ENCODE measurements at regions not wholly inside any gene's neighbourhood (a gene's known extent, or its start where the extent isn't known, plus 50 kb on each side); places are given as distances from the start of the nearest gene placed in this dataset.

DNA sequence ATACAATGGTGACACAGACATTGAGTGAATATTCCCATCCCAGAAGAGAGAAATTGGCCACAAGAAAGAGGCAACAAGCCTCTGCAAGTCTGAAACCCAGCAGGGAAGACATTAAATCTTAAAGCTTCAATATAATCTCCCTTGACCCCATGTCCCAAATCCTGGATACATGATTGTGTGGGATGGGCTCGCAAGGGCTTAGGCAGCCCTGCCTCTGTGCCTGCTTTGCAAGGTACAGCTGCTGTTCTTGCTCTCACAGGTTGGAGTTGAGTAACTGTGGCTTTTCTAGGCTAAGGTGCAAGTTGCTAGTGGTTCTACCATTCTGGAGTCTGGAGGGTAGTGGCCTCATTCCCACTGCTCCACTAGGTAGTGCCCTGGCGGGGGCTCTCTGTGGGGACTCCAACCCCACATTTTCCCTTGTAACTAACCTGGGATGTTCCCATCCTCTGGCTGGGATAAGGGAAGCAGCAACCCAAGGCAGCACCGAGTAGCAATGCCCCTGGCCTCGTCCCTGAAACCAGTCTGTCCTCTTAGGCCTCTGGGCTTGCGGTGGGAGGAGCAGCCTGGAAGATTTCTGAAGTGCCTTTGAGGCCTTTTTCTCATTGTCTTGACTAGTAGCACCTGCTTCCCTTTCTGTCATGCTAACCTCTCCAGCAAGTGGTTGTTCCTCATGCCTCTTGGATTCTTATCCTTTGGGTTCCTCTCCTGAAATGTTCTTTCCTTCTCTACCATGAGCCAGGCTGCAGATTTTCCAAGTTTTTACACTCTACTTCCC is 90.0 kb downstream of the FAM174B start:
- DNase-seq, result no peak

DNA sequence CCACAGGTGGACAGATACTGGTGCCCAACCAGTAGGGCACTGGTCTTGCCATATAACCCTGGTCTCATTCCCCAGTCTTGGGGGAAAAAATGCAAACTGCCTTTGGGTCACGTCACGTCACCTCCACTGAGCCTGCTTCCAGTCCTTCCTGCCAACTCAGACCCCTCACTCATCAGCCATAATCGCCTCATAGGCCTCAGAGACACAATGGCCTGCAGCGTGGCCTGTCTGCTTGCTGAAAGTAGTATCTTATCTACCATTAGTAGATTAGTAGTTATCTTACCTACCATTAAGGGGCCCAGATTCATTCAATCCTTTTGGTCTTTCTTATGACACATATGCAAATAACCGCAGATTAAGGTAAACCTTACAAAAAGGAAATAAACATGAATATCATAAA is 93.8 kb downstream of the FAM174B start:
- no peak for DNase-seq

DNA sequence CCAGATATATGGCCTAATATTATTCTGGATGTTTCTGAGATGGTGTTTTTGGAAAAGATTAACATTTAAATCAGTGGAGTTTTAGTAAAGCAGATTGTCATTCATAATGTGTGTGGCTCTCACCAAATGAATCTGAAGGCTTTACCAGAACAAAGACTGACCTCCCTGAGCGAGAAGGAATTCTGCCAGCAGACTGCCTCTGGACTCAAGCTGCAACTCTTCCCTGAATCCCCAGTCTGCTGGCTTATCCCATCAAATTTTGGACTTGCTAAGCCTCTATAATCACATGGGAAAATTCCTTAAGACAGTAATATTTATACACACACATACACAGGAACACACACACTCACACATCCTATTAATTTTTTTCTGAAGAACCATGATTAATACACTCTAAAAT is 102.3 kb downstream of the FAM174B start:
- no peak for DNase-seq

DNA sequence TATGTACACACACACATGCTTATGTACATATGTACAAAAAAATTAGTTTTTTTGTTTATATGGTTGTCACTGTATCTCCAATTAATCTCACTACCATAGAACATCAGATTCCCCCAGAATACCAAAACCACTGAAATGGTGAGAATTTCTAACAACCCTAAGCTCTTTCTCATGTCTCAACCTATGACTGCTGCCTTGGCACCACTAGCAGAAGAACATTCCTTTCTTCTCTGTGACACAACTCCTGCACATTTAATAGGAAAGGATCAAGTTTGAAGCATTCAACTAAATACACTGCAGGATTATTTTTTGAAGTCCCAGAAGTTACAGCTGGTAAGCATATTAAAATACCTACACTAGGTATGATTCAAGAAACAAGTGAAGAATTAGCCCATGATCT is 109.6 kb downstream of the FAM174B start:
- DNase-seq, result no peak

DNA sequence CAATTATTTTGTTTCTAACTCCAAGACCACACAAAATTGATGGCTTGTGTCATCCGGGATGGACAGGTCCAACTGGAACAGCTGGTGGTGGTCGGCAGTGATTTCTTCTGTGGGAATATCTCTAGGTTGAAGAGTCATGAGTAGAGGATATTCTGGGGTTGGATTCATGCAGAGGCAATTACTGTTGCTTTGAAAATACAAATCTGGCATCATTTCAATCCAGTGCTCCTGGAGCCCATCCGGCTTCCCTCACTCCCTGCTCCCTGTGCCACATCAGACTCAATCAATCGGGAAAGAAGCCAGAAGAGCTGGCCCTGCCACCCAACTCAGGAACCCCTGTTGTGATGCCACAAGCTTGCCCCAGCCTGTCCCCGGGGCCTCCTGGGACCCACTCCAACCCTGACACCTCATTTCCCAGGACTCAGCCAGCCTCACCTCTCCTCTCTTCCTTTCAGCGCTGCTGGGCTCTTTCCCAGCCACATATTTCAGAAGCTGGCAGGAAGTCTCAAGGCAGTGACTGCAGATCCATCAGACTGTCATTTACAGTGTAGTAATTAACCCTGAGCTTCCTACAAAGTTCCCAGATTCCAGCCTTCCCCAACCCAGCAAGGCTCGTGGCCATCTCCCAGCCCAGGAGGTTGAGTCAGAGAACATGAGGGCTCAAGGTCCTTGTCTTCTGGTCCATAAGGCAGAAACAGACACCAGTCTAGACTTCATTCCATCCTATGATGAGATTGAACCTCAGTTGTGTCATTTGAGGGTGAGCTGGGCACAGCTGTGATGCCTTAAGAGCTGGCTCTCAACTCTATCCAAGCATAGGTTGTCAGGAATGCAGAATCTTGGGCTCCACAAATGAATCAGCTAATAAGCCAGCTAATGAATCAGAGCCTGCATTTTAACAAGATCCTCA is 114.0 kb downstream of the FAM174B start:
- DNase-seq, result no peak

DNA sequence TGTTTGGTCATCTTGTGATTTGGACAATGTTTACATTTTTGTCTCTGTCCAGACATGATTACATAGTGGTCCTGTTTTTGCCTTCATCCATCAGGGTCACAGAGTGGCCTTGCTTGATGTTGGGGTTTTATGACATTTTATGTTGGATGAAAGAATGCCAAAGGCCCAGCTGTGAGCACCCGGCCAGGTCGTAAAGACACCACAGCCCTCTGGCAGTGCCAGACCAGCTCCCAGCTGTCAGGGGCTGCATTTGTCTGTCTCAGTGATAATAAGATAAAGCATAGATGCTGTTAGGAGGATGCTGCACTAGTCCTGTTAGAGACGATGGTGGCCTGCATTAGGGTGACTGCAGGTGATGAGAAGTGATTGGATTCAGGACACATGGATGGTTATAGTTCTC is 117.5 kb downstream of the FAM174B start:
- no peak for DNase-seq

DNA sequence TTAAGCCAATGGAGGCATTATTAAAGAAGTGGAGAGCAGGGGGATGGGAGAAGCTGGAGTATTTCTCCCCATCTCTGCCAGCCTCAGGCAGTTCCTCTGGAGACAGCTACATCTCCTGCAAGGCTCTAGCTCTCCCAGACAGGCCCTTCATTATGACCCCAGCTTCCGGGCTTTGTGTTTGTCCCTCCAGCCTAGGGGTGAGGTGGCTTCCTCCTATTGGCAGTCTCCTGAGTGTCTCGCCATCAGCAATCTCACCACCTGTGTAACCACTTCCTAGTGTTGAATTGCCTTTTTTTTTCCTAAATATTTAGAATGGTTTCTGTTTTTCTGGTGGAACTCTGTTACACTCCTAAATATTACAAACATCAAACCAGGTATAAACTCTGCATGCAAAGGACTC is 122.3 kb downstream of the FAM174B start:
- no peak for DNase-seq

DNA sequence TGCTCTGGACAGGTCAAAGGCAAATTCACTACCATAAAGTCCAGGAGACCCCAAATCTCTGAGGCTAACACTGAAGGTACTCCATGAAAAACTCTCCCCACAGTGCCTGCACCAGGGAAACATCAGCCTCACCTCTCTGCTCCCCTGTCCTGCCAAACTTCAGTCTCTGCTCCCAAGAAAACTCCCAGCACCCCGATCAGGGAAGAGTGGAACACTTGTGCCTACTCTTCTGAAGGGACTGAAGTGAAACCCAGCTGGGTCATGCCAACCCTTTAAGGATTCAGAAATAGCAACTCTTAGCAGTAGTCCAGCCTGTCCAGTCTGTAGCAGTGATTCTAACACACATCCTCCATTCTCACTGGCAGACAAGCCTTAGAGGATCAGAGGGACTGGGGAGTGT is 124.2 kb downstream of the FAM174B start:
- DNase-seq, result no peak

DNA sequence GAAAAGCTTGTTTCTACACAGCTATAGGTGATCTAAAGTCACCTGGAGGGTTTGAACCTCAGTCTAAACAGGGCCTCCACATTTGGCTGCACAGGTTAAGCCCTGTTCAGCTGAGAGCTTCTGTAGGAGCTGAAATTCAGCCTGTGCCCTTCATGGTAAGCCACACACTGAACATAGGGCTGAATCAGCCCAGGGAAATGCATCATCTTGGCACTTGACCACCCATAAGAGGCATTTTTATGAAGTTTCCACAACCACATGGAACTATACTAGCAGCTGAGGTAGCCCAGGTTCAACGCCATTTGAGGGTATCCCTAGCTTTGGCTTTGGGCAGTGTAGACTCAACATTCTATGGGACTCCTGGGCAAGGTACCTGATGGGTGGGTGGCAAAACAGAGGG is 126.8 kb downstream of the FAM174B start:
- no peak for DNase-seq

DNA sequence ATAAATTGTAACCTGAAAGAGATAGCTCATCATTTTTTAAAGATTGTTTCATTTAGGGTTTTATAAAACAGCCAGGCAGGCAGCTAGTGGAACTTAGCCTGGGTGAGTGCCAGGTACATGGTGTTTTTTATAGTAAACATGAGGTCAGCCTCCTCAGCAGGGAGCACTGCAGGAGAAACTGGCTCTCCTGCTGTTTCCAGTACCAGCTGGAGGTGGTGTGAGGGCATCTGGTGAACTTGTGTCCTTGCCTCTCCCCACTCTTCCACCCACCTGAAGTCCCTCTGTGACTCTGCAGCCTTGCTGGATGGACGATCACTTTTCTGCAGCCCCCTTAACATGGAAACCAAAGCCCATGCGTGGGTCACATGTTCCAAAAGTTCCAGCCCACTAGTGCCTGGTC is 128.4 kb downstream of the FAM174B start:
- no peak for DNase-seq

DNA sequence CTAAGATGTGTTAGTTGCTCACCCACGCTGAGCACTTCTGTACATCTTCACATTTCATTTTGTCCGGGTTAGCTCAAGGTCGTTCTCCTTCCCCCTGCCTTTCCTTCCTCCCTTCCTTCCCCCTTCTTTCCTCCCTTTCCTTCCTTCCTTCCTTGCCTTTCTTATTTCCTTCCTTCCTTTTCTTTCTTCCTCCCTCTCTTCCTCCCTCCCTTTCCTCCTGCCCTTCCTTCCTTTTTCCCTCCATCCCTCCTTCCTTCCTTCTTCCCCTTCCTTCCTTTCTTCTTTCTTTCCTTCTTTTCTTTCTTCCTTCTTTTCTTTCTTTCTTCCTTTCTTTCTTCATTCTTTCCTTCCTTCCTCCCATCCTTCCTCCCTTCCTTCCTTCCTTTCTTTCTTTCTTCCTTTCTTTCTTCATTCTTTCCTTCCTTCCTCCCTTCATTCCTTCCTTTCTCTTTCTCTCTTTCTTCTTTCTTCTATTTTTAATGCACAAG is 129.8 kb downstream of the FAM174B start:
- no peak for DNase-seq

DNA sequence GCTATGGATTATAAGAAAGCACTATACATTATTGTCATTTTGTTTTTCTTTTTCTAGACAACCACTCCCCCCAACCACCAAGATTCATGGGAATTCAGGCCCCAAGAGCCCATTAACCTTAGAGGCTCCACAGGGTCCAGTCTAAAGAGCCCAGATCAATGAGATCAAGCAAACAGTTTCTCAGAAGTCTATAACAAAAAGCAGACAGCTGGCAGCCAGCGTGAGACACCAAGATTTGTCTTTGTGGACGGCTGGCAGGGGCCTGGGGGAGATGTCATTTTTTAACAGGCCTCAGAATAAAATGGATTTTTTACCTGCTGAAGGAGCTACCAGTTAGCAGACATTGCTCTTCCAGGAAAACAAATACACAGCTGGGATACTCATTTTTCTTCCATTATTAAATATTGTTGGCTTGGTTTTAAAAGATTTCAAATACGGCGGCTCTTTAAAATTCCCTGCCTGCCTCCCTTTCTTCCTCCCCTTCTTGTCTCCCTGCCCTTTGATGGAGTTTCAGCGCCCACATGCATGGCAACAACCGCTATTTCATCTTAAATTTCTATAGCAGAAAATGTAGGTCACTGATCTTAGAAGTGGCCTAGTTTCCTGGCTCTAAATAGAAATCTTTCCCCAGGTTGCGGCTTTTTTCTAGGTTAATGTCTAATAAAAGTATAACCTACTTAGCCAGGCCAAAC is 130.6 kb downstream of the FAM174B start:
- DNase-seq, result no peak

DNA sequence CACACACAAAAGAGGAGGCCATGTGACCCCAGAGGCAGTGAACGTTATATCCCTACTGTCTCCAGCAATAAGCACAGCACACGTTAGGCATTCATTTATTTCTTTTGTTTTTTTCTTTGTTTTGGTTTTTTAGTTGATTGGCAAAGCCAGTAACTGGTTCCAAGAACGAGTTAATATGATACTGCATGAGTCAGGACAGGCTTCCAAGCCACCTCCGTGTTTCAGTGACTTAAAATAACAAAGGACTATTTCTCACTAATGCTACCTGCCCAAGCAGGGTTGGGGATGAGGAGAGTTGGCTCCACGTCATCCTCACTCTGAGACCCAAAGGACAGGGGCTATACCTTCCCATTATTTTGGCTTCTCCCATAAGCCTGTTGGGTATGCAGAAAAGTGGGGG is 130.5 kb downstream of the ST8SIA2 start:
- no peak for DNase-seq

DNA sequence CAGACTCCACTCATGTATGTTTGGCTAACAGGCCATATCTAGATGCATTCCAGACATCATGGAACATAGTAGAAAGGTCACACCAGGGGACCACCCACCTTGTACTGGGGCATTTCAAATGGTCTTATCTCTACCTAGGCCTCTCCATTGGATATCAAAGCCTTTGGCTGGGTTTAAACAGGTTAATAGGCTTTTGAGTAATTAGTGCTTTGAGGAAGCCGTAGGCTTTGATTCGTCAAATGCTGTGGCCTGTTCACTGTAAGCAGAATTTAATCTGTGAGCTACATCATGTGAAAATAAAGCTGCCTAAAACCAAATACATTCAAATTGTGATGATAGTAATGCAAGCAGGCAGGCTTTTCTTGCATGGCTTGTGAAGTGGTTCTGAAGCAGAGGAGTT is 129.5 kb downstream of the ST8SIA2 start:
- DNase-seq, result no peak

DNA sequence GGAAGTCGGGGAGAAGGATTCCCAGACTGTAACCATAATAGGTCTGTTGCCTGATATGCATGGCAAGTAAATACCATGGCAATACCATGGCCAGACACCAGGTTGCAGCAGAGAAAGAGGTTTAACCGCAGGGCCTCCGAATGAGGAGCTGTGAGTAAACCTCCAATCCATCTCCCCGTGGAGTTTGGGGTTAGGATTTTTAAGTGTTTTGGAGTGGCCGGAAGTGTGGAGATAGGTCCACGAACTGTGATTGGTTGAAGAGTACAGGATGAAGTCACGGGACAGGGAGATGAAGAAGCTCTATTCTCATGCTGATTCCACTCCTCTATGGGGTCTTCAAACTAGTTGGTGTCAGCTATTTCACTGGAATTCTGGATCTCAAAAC is 127.9 kb downstream of the ST8SIA2 start:
- DNase-seq, result peak; percentile 24

DNA sequence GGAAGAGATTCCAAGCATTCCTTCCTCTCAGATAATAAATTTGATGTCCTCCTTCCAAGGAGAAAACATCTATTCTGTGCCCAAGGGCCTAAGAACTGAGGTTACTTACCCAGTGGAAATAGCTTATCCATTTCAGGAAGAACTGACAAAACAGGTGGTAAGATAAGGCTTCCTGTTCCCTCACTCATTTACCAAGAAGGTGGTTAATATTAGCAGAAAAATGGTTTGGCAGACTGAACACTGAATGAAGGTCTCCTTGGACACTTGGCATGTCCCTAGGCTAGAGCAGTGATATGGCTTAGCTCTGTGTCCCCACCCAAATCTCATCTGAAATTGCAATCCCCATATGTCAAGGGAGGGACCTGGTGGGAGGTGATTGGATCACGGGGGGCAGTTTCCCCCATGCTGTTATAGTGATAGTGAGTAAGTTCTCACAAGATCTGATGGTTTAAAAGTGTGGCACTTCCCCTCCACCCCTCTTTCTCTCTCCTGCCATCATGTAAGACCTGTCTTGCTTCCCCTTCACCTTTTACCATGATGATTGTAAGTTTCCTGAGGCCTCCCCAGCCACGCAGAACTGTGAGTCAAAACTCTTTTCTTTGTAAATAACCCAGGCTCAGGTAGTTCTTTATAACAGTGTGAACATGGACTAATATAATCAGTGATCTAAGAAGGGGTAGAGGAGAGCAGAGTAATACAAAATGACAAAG is 127.4 kb downstream of the ST8SIA2 start:
- DNase-seq, result no peak

DNA sequence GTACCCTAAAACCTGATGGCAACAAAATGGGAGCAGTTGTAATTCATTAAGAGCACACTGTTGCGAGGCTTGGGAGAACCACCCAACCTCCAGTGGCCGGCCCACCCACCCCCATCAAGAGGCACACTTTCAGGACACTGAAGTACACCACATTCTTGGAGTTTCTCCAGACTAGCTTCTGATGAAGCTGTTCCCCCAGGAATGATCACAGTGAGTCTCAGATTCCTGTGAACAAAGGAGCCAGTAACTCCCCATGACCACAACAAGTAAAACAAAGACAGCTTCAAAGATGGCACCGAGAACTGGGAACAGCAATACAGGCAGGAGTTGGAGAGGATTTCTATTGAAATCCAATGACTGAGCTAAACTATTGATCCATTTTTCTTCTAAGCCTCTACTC is 126.0 kb downstream of the ST8SIA2 start:
- no peak for DNase-seq
